ENCODE measurements at regions not wholly inside any gene's neighbourhood (a gene's known extent, or its start where the extent isn't known, plus 50 kb on each side); places are given as distances from the start of the nearest gene placed in this dataset.
A peak's percentile ranks its signal among the peaks of the same experiment; 100 is the strongest.
"Not testable (repeated sequence)": the region's sequence is repeated elsewhere in the genome, so short reads cannot be mapped to it uniquely, and the experiment has no call there.

- Mint-ChIP-seq H3K4me3 (no peak overlapping the region), H3K4me1 (peaks cover 32% of the 10 kb centered on the region), H3K27ac (no peak overlapping the region; the same call in 1 of the 2 replicates), H3K9me3 (peaks cover 5% of the 10 kb centered on the region), H3K36me3 (no peaks in the 10 kb centered on the region), H3K27me3 (ENCODE audit: low read depth) (no peaks in the 10 kb centered on the region)
- no peak for DNase-seq (ENCODE audit: low spot score)
- TF ChIP-seq TCF7 (CRISPR knock-in tag; IDR thresholded peaks at IDR 0.05; ENCODE audit: low read depth) (no peak), NFYB (CRISPR knock-in tag; conservative IDR thresholded peaks at IDR 0.05; ENCODE audit: low read depth) (no peak), ZNF512 (CRISPR knock-in tag; IDR thresholded peaks at IDR 0.05; ENCODE audit: borderline replicate concordance) (no peak), MXD4 (CRISPR knock-in tag; IDR thresholded peaks at IDR 0.05; ENCODE audit: borderline replicate concordance) (no peak), CREM (CRISPR knock-in tag; IDR thresholded peaks at IDR 0.05) (no peak), TEAD4 (CRISPR knock-in tag; IDR thresholded peaks at IDR 0.05) (no peak), CDX4 (CRISPR knock-in tag; IDR thresholded peaks at IDR 0.05; ENCODE audit: borderline replicate concordance) (no peak), IRF2 (CRISPR knock-in tag; IDR thresholded peaks at IDR 0.05; ENCODE audit: borderline replicate concordance, low read depth) (no peak), ATF1 (CRISPR knock-in tag; IDR thresholded peaks at IDR 0.05) (no peak)
- ChIA-PET CTCF (interaction anchor here (0.6 to 3.8 kb wide), 63 partner anchors 9 to 674 kb away, joined by 3 to 36 read pairs (median 4); no protein-coding TSS in a partner anchor), POLR2A (interaction anchor here (1.2 kb wide), 1 partner anchor 52 kb away, joined by 3 read pairs; no protein-coding TSS in a partner anchor)
- no peak for ATAC-seq
These were observed 51.5 kb upstream of the ITGB1 start for GRCh38 chr10:33009244-33010131.

GRCh38 chr10:33008499-33009243, 50.6 kb upstream of the ITGB1 start:
- Mint-ChIP-seq H3K9me3 (no peaks in the 10 kb centered on the region), H3K4me3 (peak overlapping the region; percentile 33; the same call in 1 of the 2 replicates), H3K27me3 (ENCODE audit: low read depth) (no peaks in the 10 kb centered on the region), H3K36me3 (no peaks in the 10 kb centered on the region), H3K4me1 (peaks cover 35% of the 10 kb centered on the region), H3K27ac (peak overlapping the region; percentile 22; the same call in 1 of the 2 replicates)
- DNase-seq (ENCODE audit: low spot score), result peak; percentile 52
- CTCF ChIA-PET, result interaction anchor here (0.6 to 3.8 kb wide), 60 partner anchors 10 to 673 kb away, joined by 3 to 36 read pairs (median 4); no protein-coding TSS in a partner anchor
- no peak; the same call in 1 of the 2 replicates for ATAC-seq
- peak; percentile 93 for TF ChIP-seq CTCF (IDR thresholded peaks at IDR 0.05)
- TF ChIP-seq ATF2 (CRISPR knock-in tag; IDR thresholded peaks at IDR 0.05; ENCODE audit: borderline replicate concordance, low read depth), result no peak
- POLR2A ChIA-PET, result interaction anchor here (1.2 kb wide), 1 partner anchor 51 kb away, joined by 3 read pairs; no protein-coding TSS in a partner anchor

- ChIA-PET CTCF (interaction anchor here (0.6 to 3.8 kb wide), 6 partner anchors 27 to 213 kb away, joined by 3 to 36 read pairs (median 14); no protein-coding TSS in a partner anchor), POLR2A (interaction anchor here (1.2 kb wide), 1 partner anchor 51 kb away, joined by 3 read pairs; no protein-coding TSS in a partner anchor)
- H3K27me3 Mint-ChIP-seq (ENCODE audit: low read depth); H3K4me3 Mint-ChIP-seq; H3K9me3 Mint-ChIP-seq; ATAC-seq; H3K27ac Mint-ChIP-seq; H3K36me3 Mint-ChIP-seq; DNase-seq (ENCODE audit: low spot score): not testable (repeated sequence)
- TF ChIP-seq HMGA2 (CRISPR knock-in tag; IDR thresholded peaks at IDR 0.05), result peak; percentile 100
- H3K4me1 Mint-ChIP-seq, result peaks cover 35% of the 10 kb centered on the region
These were observed 49.8 kb upstream of the ITGB1 start for GRCh38 chr10:33007731-33008381.

Measured in WTC11 (cell line).